H1 (cell line): ENCODE measurements at regions not wholly inside any gene's neighbourhood (a gene's known extent, or its start where the extent isn't known, plus 50 kb on each side); places are given as distances from the start of the nearest gene placed in this dataset.
"Not testable (repeated sequence)": the region's sequence is repeated elsewhere in the genome, so short reads cannot be mapped to it uniquely, and the experiment has no call there.

Experiments used
- CTCF ChIA-PET: fragments of 300-600 bp; sonication (Branson Sonifier 250); formaldehyde crosslinking; loops from one replicate; lab custom pipeline; 2021; ENCODE audit not compliant: partially characterized antibody; lab: Charles Lee
- POLR2A ChIA-PET: fragments of 300-600 bp; sonication (Branson Sonifier 250); formaldehyde crosslinking; loops from one replicate; lab custom pipeline; 2021; ENCODE audit warnings: inconsistent platforms; ENCODE audit not compliant: partially characterized antibody; lab: Charles Lee
- DNase-seq, 2 experiments: peaks; one replicate each; pipeline versions ENCODE4 v3.0.0 to v3.0.0-alpha.2; 2010 to 2022; ENCODE audit warnings: low spot score in 2 of 2, low read depth in 1 of 2, mixed read lengths in 1 of 2
- FAIRE-seq: peaks from 2 replicates; lab custom pipeline; 2011; peaks lifted over from hg19 to GRCh38; lab: Jason Lieb, UNC
- H2AFZ ChIP-seq: 2 replicates; pipeline ENCODE4 v1.8.1; 2012; ENCODE audit warnings: low read length, inconsistent platforms
- H2AK5ac ChIP-seq: 2 replicates; pipeline ENCODE4 v1.6.1; 2013; ENCODE audit warnings: low read depth, low read length
- H2BK120ac ChIP-seq: replicated peaks from 2 replicates; pipeline ENCODE3; 2013; ENCODE audit warnings: low read depth, low read length, inconsistent platforms
- H2BK12ac ChIP-seq: 2 replicates; pipeline ENCODE4 v1.6.1; 2013; ENCODE audit warnings: low read depth, low read length
- H2BK15ac ChIP-seq: 2 replicates; pipeline ENCODE4 v1.6.1; 2013; ENCODE audit warnings: low read length
- H2BK20ac ChIP-seq: 2 replicates; pipeline ENCODE4 v1.6.1; 2013; ENCODE audit warnings: low read length
- H2BK5ac ChIP-seq: 2 replicates; pipeline ENCODE4 v1.6.1; 2013; ENCODE audit warnings: low read depth, low read length
- H3K14ac ChIP-seq: 2 replicates; pipeline ENCODE4 v1.6.1; 2013; ENCODE audit warnings: inconsistent platforms; ENCODE audit not compliant: insufficient read length
- H3K18ac ChIP-seq: 2 replicates; pipeline ENCODE4 v1.6.1; 2013; ENCODE audit warnings: low read length; ENCODE audit errors: extremely low read depth
- H3K23ac ChIP-seq: 2 replicates; pipeline ENCODE4 v1.6.1; 2013; ENCODE audit warnings: inconsistent platforms; ENCODE audit not compliant: insufficient read length
- H3K23me2 ChIP-seq: 2 replicates; pipeline ENCODE4 v1.6.1; 2013; ENCODE audit warnings: low read depth, low read length
- H3K27ac ChIP-seq: 2 replicates; pipeline ENCODE4 v1.6.1; 2011; ENCODE audit warnings: low read depth, low read length, inconsistent platforms
- H3K27me3 ChIP-seq, 4 experiments: replicated peaks in 1 of 4; 1 replicate in 1 of 4; 2 replicates in 3 of 4; pipeline versions ENCODE4 v1.6.1 to v1.8.1; 2011 to 2013; ENCODE audit warnings: low read length in 3 of 4, mild to moderate bottlenecking in 3 of 4, inconsistent platforms in 2 of 4, mixed read lengths in 2 of 4, moderate library complexity in 1 of 4; ENCODE audit not compliant: control insufficient read depth in 3 of 4, insufficient read depth in 3 of 4; ENCODE audit errors: extremely low read depth in 1 of 4
- H3K36me3 ChIP-seq, 4 experiments: 2 replicates each; pipeline versions ENCODE4 v1.6.1 to v1.8.1; 2011 to 2013; ENCODE audit warnings: mild to moderate bottlenecking in 4 of 4, low read length in 3 of 4, moderate library complexity in 2 of 4, control low read depth in 1 of 4, inconsistent platforms in 1 of 4; ENCODE audit not compliant: insufficient read depth in 4 of 4, control insufficient read depth in 2 of 4
- H3K4ac ChIP-seq: replicated peaks from 2 replicates; pipeline ENCODE3; 2013; ENCODE audit warnings: low read length, low read depth, mixed read lengths, inconsistent platforms; ENCODE audit not compliant: insufficient read length
- H3K4me1 ChIP-seq, 4 experiments: replicated peaks in 1 of 4; 1 replicate in 1 of 4; 2 replicates in 3 of 4; pipeline versions ENCODE4 v1.6.1 to v1.8.1; 2011 to 2013; ENCODE audit warnings: low read length in 3 of 4, inconsistent platforms in 2 of 4, mixed read lengths in 1 of 4; ENCODE audit not compliant: insufficient read depth in 4 of 4, control insufficient read depth in 3 of 4
- H3K4me2 ChIP-seq, 2 experiments: 2 replicates each; pipeline versions ENCODE4 v1.6.1 to v1.8.1; 2011 to 2013; ENCODE audit warnings: low read depth in 2 of 2, low read length in 2 of 2, control low read depth in 1 of 2, inconsistent platforms in 1 of 2, mild to moderate bottlenecking in 1 of 2; ENCODE audit not compliant: insufficient read depth in 1 of 2
- H3K4me3 ChIP-seq, 4 experiments: fragments of 200-600, 300-600 bp in 1 of 4; sonication (generic), shearing (Covaris generic), sonication (Bioruptor Twin) in 1 of 4; 2 replicates each; pipeline versions ENCODE4 v1.5.1 to v1.8.1; 2011 to 2016; ENCODE audit warnings: low read length in 4 of 4, low read depth in 3 of 4, control low read depth in 2 of 4, inconsistent platforms in 2 of 4, mild to moderate bottlenecking in 2 of 4, mixed read lengths in 1 of 4, moderate library complexity in 1 of 4; ENCODE audit not compliant: insufficient read depth in 2 of 4; ENCODE audit errors: extremely low read depth in 1 of 4
- H3K56ac ChIP-seq: replicated peaks from 2 replicates; pipeline ENCODE3; 2013; ENCODE audit warnings: low read depth, mild to moderate bottlenecking, mixed read lengths, low read length, inconsistent platforms; ENCODE audit not compliant: insufficient read length
- H3K79me1 ChIP-seq: 2 replicates; pipeline ENCODE4 v1.6.1; 2013; ENCODE audit warnings: low read depth, low read length, control low read depth
- H3K79me2 ChIP-seq, 2 experiments: 2 replicates each; pipeline versions ENCODE4 v1.6.1 to v1.8.1; 2012 to 2013; ENCODE audit warnings: low read length in 2 of 2, mild to moderate bottlenecking in 2 of 2, inconsistent platforms in 1 of 2; ENCODE audit not compliant: insufficient read depth in 2 of 2, control insufficient read depth in 1 of 2
- H3K9ac ChIP-seq, 4 experiments: replicated peaks in 1 of 4; 1 replicate in 1 of 4; 2 replicates in 3 of 4; pipeline versions ENCODE4 v1.6.1 to v1.8.1; 2011 to 2013; ENCODE audit warnings: low read depth in 3 of 4, low read length in 3 of 4, control low read depth in 2 of 4, mild to moderate bottlenecking in 2 of 4, moderate library complexity in 2 of 4, inconsistent platforms in 1 of 4; ENCODE audit errors: extremely low read depth in 1 of 4
- H3K9me3 ChIP-seq, 2 experiments: 2 replicates each; pipeline versions ENCODE4 v1.6.1 to v1.8.1; 2012 to 2013; ENCODE audit warnings: mild to moderate bottlenecking in 2 of 2, moderate library complexity in 2 of 2, control low read depth in 1 of 2, inconsistent platforms in 1 of 2, low read depth in 1 of 2, low read length in 1 of 2, mixed read lengths in 1 of 2; ENCODE audit not compliant: insufficient read depth in 2 of 2
- H4K20me1 ChIP-seq, 2 experiments: replicated peaks in 1 of 2; 2 replicates each; pipeline versions ENCODE3 to v1.8.1; 2011 to 2013; ENCODE audit warnings: inconsistent platforms in 2 of 2, low read length in 2 of 2, mild to moderate bottlenecking in 1 of 2; ENCODE audit not compliant: insufficient read depth in 2 of 2, control insufficient read depth in 1 of 2
- H4K5ac ChIP-seq: 2 replicates; pipeline ENCODE4 v1.6.1; 2013; ENCODE audit warnings: low read length, low read depth, mixed read lengths, inconsistent platforms; ENCODE audit not compliant: insufficient read length
- H4K8ac ChIP-seq: 2 replicates; pipeline ENCODE4 v1.8.0; 2013; ENCODE audit warnings: mild to moderate bottlenecking, moderate library complexity, low read length, inconsistent platforms; ENCODE audit not compliant: insufficient read depth; ENCODE audit errors: extremely low read depth
- H4K91ac ChIP-seq: replicated peaks from 2 replicates; pipeline ENCODE3; 2013; ENCODE audit warnings: low read length, mixed read lengths, inconsistent platforms; ENCODE audit not compliant: insufficient read length
- CEBPB ChIP-seq: IDR thresholded peaks from 2 replicates; pipeline ENCODE4 v1.6.1; 2012; ENCODE audit warnings: low read depth, low read length
- RNF2 ChIP-seq: fragments of 200-900, 300-1000 bp; sonication (generic); IDR thresholded peaks from 2 replicates; pipeline ENCODE4 v1.7.1; 2016; ENCODE audit warnings: borderline replicate concordance, low read depth, mild to moderate bottlenecking, antibody characterized with exemption, low read length; ENCODE audit not compliant: poor library complexity, severe bottlenecking; ENCODE audit errors: missing control alignments
- WGBS, 2 experiments: shearing (Covaris generic) in 1 of 2; methylation state at CpG; one replicate each; pipeline versions ENCODE4 v1.1.6 to v1.1.7; 2013 to 2015; ENCODE audit warnings: low lambda C conversion rate in 2 of 2, mixed read lengths in 2 of 2, inconsistent platforms in 1 of 2, low coverage in 1 of 2, missing lambda C conversion rate in 1 of 2; ENCODE audit not compliant: insufficient replicate concordance in 2 of 2, insufficient coverage in 1 of 2, insufficient read length in 1 of 2; ENCODE audit errors: extremely low coverage in 1 of 2, missing lambda C conversion rate in 1 of 2; 5-methylcytosine and 5-hydroxymethylcytosine counted together

- Histone ChIP-seq H3K27ac (no peak overlapping the region), H2BK15ac (no peak overlapping the region), H2AK5ac (no peak overlapping the region), H3K27me3 (no peaks in the 10 kb centered on the region), H2BK5ac (no peak overlapping the region), H3K4me1 (no peaks in the 10 kb centered on the region), H3K56ac (no peak overlapping the region), H3K79me2 (no peaks in the 10 kb centered on the region), H2BK20ac (no peak overlapping the region), H4K8ac (no peak overlapping the region), H3K18ac (no peak overlapping the region), H3K4me3 (no peak overlapping the region), H3K36me3 (no peaks in the 10 kb centered on the region), H4K20me1 (no peaks in the 10 kb centered on the region), H2BK12ac (no peak overlapping the region), H3K4ac (no peak overlapping the region), H4K5ac (no peak overlapping the region), H3K23ac (no peak overlapping the region), H3K79me1 (no peaks in the 10 kb centered on the region), H3K9me3 (no peaks in the 10 kb centered on the region), H2AFZ (no peak overlapping the region), H3K4me2 (no peak overlapping the region), H3K14ac (no peak overlapping the region), H2BK120ac (no peak overlapping the region), H3K9ac (no peak overlapping the region), H3K23me2 (no peaks in the 10 kb centered on the region), H4K91ac (no peak overlapping the region)
- FAIRE-seq (no peak), DNase-seq (no peak)
- TF ChIP-seq RNF2 = no peak
- peak; percentile 27; the same call in 1 of the 2 replicates for TF ChIP-seq CEBPB
- WGBS, 2 experiments = 91% methylated on average over 4 of the region's 4 CpGs; no CpG with 5 or more reads in 1 of the 2 experiments
- ChIA-PET POLR2A (no interaction called here), CTCF (no interaction called here)
These were observed 614.4 kb downstream of the LIG4 start for GRCh38 chr13:107600971-107601370.

GRCh38 chr13:107596306-107596705 is 619.0 kb downstream of the LIG4 start:
- H3K79me2 ChIP-seq, H2BK120ac ChIP-seq, H3K14ac ChIP-seq, POLR2A ChIA-PET, H4K20me1 ChIP-seq, H3K79me1 ChIP-seq, H4K8ac ChIP-seq, H3K4me2 ChIP-seq, H3K9ac ChIP-seq, H3K36me3 ChIP-seq, H2BK15ac ChIP-seq, H3K23ac ChIP-seq, FAIRE-seq, H2AFZ ChIP-seq, CTCF ChIA-PET, H2BK20ac ChIP-seq, H3K4me1 ChIP-seq, H2AK5ac ChIP-seq, H2BK5ac ChIP-seq, H3K4ac ChIP-seq, H3K4me3 ChIP-seq, DNase-seq, H4K91ac ChIP-seq, H3K23me2 ChIP-seq, H3K18ac ChIP-seq, H2BK12ac ChIP-seq, H3K56ac ChIP-seq, H3K27me3 ChIP-seq, H4K5ac ChIP-seq, H3K27ac ChIP-seq, H3K9me3 ChIP-seq: not testable (repeated sequence)
- WGBS, 2 experiments = 88% methylated on average over 5 of the region's 5 CpGs; no CpG with 5 or more reads in 1 of the 2 experiments
